ENCODE measurements at regions not wholly inside any gene's neighbourhood (a gene's known extent, or its start where the extent isn't known, plus 50 kb on each side); places are given as distances from the start of the nearest gene placed in this dataset.

- TF ChIP-seq POLR2A (IDR thresholded peaks at IDR 0.05), result no peak
- no peak for TF ChIP-seq CTCF (IDR thresholded peaks at IDR 0.05)
Observed at GRCh38 chr12:4039931-4040330, 166.7 kb upstream of the PARP11 start.
